ENCODE measurements at regions not wholly inside any gene's neighbourhood (a gene's known extent, or its start where the extent isn't known, plus 50 kb on each side); places are given as distances from the start of the nearest gene placed in this dataset.

- TF ChIP-seq EZH2phosphoT487 (IDR thresholded peaks at IDR 0.05; ENCODE audit: low read depth, severe bottlenecking, unreplicated experiment) (no peak), EZH2 (IDR thresholded peaks at IDR 0.05; ENCODE audit: borderline replicate concordance) (no peak)
- TF ChIP-seq, protein P1, sequence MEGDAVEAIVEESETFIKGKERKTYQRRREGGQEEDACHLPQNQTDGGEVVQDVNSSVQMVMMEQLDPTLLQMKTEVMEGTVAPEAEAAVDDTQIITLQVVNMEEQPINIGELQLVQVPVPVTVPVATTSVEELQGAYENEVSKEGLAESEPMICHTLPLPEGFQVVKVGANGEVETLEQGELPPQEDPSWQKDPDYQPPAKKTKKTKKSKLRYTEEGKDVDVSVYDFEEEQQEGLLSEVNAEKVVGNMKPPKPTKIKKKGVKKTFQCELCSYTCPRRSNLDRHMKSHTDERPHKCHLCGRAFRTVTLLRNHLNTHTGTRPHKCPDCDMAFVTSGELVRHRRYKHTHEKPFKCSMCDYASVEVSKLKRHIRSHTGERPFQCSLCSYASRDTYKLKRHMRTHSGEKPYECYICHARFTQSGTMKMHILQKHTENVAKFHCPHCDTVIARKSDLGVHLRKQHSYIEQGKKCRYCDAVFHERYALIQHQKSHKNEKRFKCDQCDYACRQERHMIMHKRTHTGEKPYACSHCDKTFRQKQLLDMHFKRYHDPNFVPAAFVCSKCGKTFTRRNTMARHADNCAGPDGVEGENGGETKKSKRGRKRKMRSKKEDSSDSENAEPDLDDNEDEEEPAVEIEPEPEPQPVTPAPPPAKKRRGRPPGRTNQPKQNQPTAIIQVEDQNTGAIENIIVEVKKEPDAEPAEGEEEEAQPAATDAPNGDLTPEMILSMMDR (IDR thresholded peaks at IDR 0.05; ENCODE audit: poor library complexity), result no peak
These were observed 79.0 kb upstream of the TACR1 start for GRCh38 chr2:75278314-75278713.
